ENCODE measurements at regions not wholly inside any gene's neighbourhood (a gene's known extent, or its start where the extent isn't known, plus 50 kb on each side); places are given as distances from the start of the nearest gene placed in this dataset.
"Not testable (repeated sequence)": the region's sequence is repeated elsewhere in the genome, so short reads cannot be mapped to it uniquely, and the experiment has no call there.

DNA sequence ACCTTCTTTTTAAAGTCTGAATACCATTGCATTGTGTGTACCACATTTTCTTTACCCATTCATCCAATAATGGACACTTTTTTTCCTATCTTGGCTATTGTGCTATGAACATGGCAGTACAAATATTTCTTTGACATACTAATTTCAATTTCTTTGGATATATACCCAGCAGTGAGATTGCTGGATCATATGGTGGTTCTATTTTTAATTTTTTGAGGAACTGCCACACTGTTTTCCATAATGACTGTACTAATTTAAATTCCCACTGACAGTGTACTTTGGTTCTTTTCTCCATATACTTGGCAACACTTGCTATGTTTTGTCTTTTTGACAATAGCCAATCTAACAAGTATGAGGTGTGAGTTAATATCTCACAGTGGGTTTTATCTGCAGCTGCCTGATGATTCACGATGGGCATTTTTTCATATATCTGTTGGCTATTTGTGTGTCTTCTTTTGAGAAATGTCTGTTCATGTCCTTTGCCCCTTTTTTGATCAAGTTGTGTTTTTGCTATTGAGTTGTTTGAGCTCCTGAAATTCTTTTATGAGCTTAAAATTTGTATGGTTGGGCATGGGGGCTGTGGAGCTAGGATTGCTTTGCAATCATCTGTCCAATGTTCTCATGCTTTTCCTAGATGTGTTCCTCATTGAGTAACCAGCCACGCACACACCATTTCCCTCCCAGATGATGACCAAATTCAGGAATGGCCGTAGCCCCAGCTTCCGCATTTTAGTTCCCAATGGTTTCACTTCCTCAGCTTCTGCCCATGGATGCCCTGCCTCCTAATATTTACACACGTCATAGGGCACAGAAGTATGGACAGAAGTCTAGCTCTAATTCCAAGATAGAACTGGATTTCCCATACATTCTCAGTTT lies 380.0 kb upstream of the SGCG start:
- peak; percentile 6 for DNase-seq (ENCODE audit: low read depth)

GRCh38 chr13:22801402-22802003 lies 379.3 kb upstream of the SGCG start:
- no peak for DNase-seq (ENCODE audit: low read depth)

- DNase-seq (ENCODE audit: low read depth), result no peak
These were observed 368.0 kb upstream of the SGCG start for GRCh38 chr13:22812793-22813192.

- DNase-seq (ENCODE audit: low read depth), result not testable (repeated sequence)
These were observed 367.0 kb upstream of the SGCG start for GRCh38 chr13:22813531-22814377.

GRCh38 chr13:22814433-22814832 lies 366.3 kb upstream of the SGCG start:
- DNase-seq (ENCODE audit: low read depth), result not testable (repeated sequence)

DNA sequence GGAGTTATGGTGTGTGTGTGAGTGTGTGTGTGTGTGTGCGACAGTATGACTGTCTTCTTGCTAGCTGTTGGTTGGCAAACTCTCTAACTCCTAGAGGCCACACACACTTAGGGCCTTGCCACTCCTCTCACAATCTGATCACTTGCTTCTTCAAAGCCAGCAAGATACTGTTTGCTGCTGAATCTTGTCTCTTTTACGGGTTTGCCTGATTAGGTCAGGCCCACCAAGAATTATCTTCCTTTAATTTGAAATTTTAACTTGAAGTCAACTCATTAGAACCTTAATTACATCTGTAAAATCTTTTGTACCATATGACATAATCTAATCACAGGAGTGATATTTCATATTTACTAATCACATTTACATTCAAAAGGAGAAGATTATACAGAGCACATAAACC lies 359.2 kb upstream of the SGCG start:
- no peak for DNase-seq (ENCODE audit: low read depth)

DNA sequence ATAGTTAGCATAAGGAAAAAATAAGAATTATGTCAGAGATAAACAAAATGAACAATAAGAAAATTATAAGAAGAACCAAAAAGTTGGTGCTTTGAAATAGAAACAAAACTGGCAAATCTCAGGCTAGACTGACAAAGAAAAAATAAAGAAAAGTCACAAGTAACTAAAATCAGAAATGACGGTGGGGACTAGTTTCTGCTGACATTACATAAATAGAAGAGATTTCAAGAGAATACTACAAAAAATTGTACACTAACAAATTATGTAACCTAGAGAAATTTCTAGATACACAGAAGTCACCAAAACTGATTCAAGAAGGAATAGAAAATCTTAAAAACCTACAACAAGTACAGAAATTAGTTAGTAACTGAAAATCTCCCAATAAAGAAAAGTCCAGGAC lies 355.6 kb upstream of the SGCG start:
- DNase-seq (ENCODE audit: low read depth), result no peak

- DNase-seq (ENCODE audit: low read depth), result peak; percentile 34
These were observed 352.7 kb upstream of the SGCG start for GRCh38 chr13:22828081-22828480.

DNA sequence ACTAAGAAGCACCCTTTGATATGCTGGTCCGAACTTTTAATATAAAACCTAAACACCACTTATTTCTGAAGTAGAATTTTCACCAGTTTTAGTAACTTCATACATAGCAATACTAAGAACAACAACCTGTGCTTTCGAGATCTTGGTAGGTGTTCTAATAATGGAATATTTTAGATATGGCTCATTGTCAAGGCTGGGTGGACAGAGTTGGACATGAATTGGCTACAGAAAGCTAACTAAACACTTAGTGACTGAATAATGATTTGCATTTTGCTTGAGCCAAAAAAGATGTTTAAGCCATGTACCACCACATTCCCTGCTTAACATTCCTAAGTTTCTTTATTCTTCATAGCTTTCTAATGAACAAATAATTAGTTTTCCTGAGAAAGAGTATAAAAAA lies 344.3 kb upstream of the SGCG start:
- DNase-seq (ENCODE audit: low read depth), result no peak

DNA sequence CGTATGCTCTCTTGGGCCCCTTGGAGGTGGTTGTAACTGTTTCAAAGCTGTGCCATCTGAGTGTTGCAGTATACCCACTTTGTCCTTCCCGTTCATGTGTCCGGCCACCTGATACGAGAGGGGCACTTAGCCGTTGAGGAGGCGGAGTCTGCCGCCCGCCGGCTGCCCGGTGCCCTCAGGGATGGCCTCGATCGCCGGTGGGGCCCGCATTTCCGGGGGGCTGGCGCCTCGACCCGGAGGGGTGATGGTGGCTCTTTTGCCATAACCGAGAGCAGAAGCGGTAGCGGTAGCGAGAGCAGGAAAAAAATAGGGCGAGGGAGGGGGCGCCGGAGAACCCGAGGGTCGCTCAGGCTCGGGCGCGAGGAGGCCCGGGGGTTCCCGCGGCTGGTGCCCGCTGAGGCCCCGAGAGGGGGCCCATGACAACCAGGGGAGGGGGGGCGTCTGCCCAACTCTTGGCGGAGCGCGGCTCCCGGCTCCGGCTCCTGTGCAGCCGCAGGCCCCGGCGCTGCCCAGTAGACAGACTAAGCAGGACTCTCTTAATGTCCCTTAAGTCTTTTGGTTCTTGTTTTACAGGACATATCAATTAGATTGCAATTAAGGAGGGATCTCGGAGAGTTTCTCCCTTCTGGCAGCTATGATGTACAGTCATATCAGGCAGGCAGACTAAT lies 342.7 kb upstream of the SGCG start:
- no peak for DNase-seq (ENCODE audit: low read depth)

DNA sequence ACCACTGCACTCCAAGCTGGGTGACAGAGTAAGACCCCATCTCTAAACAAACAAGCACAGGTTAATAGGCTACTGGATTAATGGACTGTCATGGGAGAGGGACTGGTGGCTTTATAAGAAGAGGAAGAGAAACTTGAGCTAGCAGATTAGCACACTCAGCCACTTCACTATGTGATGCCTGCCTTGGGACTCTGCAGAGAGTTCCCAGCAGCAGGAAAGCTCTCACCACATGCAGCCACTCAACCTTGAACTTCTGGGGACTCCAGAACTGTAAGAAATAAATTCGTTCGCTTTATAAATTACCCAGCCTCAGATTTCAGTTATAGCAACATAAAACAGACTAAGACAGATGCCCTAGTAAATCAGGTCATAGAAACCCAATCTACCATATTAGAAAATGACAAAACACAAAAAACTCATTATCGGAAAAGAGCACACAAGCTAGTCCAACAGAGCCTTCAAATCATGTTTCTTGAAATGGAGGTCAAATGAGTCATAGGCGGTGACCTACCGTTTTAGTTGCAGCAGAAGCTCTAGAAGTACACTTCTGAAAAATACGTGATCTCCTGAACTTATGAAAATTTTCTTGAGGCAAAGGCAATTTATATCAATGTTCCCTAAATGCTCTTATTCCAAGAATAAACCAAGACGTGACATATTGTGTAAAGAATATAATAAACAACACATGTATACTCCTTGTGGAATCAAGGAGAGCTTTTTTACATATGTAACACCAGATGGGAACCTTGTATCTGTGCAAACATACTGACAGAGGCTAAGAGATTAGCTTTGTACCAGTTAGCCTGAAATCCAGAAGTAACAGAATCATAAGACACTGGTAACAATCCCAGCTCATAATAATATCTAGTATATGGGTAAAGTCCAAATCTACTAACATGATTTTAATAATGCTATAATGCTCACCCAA lies 340.9 kb upstream of the SGCG start:
- no peak for DNase-seq (ENCODE audit: low read depth)

DNA sequence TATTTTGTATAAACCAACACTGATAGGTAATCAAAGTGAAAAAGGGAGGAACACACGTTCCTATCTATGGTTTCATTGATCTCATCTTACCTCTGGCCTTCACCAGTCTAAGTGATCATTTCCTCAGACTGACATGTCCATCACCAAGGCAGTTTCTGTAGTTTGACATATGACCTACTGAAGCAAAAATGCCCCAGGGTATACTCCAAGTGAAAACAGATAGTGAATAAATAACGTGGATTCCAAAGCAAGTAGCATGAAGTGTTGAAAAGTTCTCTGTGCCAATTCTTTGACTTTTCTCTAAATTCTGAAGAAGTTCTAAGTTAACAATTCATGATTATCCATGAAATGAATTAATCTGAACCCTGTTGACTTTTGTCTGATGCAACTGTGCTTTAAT lies 334.2 kb upstream of the SGCG start:
- no peak for DNase-seq (ENCODE audit: low read depth)

DNA sequence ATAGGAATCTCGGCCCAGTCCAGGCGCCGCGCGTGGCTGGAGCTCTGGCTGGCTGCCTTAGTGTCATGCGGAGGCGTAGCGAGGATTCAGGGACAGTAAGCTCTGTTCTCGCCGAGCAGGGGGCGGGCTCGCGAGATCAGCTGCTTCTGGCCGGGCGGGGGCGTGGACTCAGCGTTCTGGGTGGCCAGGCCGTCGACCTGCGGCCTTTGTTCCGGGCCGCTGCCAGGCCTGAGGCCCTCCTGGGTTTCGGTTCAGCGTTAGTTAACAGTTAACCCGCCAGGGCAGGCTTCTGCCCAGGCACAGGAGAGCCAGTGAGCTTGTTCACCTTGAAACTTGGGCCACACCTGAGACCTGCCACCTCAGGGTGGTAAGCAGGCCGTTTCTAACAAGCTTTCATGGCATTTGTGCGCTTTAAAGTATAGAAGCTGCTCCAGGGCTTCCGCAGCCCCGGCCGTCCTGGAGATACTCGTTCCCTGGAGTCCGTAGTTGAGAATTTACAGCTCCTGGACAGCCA lies 332.2 kb upstream of the SGCG start:
- DNase-seq (ENCODE audit: low read depth), result peak; percentile 6

GRCh38 chr13:22855926-22856325 lies 324.9 kb upstream of the SGCG start:
- DNase-seq (ENCODE audit: low read depth), result no peak

DNA sequence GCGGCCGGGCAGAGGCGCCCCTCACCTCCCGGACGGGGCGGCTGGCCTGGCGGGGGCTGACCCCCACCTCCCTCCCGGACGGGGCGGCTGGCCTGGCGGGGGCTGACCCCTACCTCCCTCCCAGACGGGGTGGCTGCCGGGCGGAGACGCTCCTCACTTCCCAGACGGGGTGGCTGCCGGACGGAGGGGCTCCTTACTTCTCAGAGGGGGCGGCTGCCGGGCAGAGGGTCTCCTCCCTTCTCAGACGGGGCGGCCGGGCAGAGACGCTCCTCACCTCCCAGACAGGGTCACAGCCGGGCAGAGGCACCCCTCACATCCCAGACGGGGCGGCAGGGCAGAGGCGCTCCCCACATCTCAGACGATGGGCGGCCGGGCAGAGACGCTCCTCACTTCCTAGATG lies 321.8 kb upstream of the SGCG start:
- DNase-seq (ENCODE audit: low read depth), result not testable (repeated sequence)

- not testable (repeated sequence) for DNase-seq (ENCODE audit: low read depth)
These were observed 321.4 kb upstream of the SGCG start for GRCh38 chr13:22859411-22859810.

DNA sequence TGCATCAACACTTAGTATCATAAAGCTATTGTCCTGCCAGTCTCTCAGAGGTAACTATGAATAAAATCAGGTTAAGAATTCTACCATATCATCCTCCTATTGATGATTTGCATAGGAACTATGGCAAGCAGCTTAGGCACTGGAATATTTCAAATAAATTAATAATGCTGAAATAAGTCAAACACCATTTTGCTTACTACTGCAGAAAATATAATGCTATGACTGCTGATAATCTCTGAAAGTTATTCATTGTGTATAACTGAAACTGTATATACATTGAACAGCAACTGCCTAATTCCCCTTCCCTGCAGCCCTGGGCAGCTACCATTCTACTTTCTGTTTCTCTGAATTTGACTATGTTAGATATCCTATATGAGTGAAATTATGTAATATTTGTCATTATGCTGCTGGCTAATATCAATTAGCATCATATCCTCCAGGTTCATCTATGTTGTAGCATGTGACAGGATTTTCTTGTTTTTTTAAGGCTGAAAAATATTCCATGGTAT lies 318.8 kb upstream of the SGCG start:
- no peak for DNase-seq (ENCODE audit: low read depth)

- no peak for DNase-seq (ENCODE audit: low read depth)
These were observed 318.3 kb upstream of the SGCG start for GRCh38 chr13:22862478-22862877.

- DNase-seq (ENCODE audit: low read depth), result no peak
These were observed 314.6 kb upstream of the SGCG start for GRCh38 chr13:22866221-22866620.

DNA sequence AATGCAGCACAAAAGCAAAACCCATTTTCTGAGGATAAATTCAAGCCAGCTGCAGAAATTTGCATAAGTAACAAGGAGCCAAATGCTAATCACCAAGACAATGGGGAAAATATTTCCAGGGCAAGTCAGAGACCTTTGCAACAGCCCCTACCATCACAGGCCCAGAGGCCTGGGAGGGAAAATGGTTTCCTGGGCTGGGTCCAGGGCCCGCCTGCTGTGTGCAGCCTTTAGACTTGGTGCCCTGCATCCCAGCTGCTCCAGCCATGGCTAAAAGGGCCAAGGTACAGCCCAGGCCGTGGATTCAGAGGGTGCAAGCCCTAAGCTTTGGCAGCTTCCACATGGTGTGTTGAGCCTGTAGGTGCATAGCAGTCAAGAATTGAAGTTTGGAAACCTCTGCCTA lies 309.5 kb upstream of the SGCG start:
- DNase-seq (ENCODE audit: low read depth), result no peak
